ENCODE measurements at regions not wholly inside any gene's neighbourhood (a gene's known extent, or its start where the extent isn't known, plus 50 kb on each side); places are given as distances from the start of the nearest gene placed in this dataset.
"Not testable (repeated sequence)": the region's sequence is repeated elsewhere in the genome, so short reads cannot be mapped to it uniquely, and the experiment has no call there.

- DNase-seq (ENCODE audit: low spot score), result no peak
Measured at GRCh38 chr17:70597774-70598173, 428.4 kb downstream of the KCNJ2 start.

- DNase-seq (ENCODE audit: low spot score), result no peak
Measured at GRCh38 chr17:70599198-70599597, 429.9 kb downstream of the KCNJ2 start.

- DNase-seq (ENCODE audit: low spot score), result not testable (repeated sequence)
Measured at GRCh38 chr17:70599945-70600344, 430.6 kb downstream of the KCNJ2 start.

- DNase-seq (ENCODE audit: low spot score), result no peak
Measured at GRCh38 chr17:70603226-70603625, 433.9 kb downstream of the KCNJ2 start.

GRCh38 chr17:70604854-70605253, 435.5 kb downstream of the KCNJ2 start:
- no peak for DNase-seq (ENCODE audit: low spot score)

GRCh38 chr17:70606086-70606485, 436.8 kb downstream of the KCNJ2 start:
- no peak for DNase-seq (ENCODE audit: low spot score)

- no peak for DNase-seq (ENCODE audit: low spot score)
Measured at GRCh38 chr17:70608193-70608592, 438.9 kb downstream of the KCNJ2 start.

- no peak for DNase-seq (ENCODE audit: low spot score)
Measured at GRCh38 chr17:70608957-70609356, 439.6 kb downstream of the KCNJ2 start.

- DNase-seq (ENCODE audit: low spot score), result peak; percentile 97
Measured at GRCh38 chr17:70609566-70609965, 440.2 kb downstream of the KCNJ2 start.

GRCh38 chr17:70610161-70610560, 440.8 kb downstream of the KCNJ2 start:
- DNase-seq (ENCODE audit: low spot score), result no peak

GRCh38 chr17:70613681-70614080, 444.3 kb downstream of the KCNJ2 start:
- DNase-seq (ENCODE audit: low spot score), result no peak

GRCh38 chr17:70615831-70616230, 446.5 kb downstream of the KCNJ2 start:
- no peak for DNase-seq (ENCODE audit: low spot score)

- DNase-seq (ENCODE audit: low spot score), result no peak
Measured at GRCh38 chr17:70618641-70619040, 449.3 kb downstream of the KCNJ2 start.

- peak; percentile 71 for DNase-seq (ENCODE audit: low spot score)
Measured at GRCh38 chr17:70621566-70621965, 452.2 kb downstream of the KCNJ2 start.

- peak; percentile 87 for DNase-seq (ENCODE audit: low spot score)
Measured at GRCh38 chr17:70622368-70623260, 453.3 kb downstream of the KCNJ2 start.

- DNase-seq (ENCODE audit: low spot score), result no peak
Measured at GRCh38 chr17:70624211-70624610, 454.9 kb downstream of the KCNJ2 start.

GRCh38 chr17:70629902-70630301, 460.6 kb downstream of the KCNJ2 start:
- DNase-seq (ENCODE audit: low spot score), result no peak

- DNase-seq (ENCODE audit: low spot score), result peak; percentile 74
Measured at GRCh38 chr17:70636517-70637133, 467.3 kb downstream of the KCNJ2 start.

GRCh38 chr17:70642059-70642458, 472.7 kb downstream of the KCNJ2 start:
- DNase-seq (ENCODE audit: low spot score), result no peak

GRCh38 chr17:70644096-70644495, 474.8 kb downstream of the KCNJ2 start:
- no peak for DNase-seq (ENCODE audit: low spot score)

GRCh38 chr17:70646673-70647072, 477.3 kb downstream of the KCNJ2 start:
- no peak for DNase-seq (ENCODE audit: low spot score)

GRCh38 chr17:70648166-70648565, 478.8 kb downstream of the KCNJ2 start:
- DNase-seq (ENCODE audit: low spot score), result no peak

GRCh38 chr17:70653850-70654249, 484.5 kb downstream of the KCNJ2 start:
- no peak for DNase-seq (ENCODE audit: low spot score)
